ENCODE measurements at regions not wholly inside any gene's neighbourhood (a gene's known extent, or its start where the extent isn't known, plus 50 kb on each side); places are given as distances from the start of the nearest gene placed in this dataset.
"Not testable (repeated sequence)": the region's sequence is repeated elsewhere in the genome, so short reads cannot be mapped to it uniquely, and the experiment has no call there.

GRCh38 chr2:11940799-11941198 is 194.4 kb downstream of the LPIN1 start:
- no peaks in the 10 kb centered on the region for H3K27me3 ChIP-seq (ENCODE audit: control insufficient read depth, insufficient read depth, low read length)
- no peak overlapping the region for H3K4me3 ChIP-seq (ENCODE audit: low read depth, low read length)

GRCh38 chr2:11941201-11942177 is 195.1 kb downstream of the LPIN1 start:
- Histone ChIP-seq H3K27ac (ENCODE audit: low read depth, low read length) (no peak overlapping the region), H3K9me3 (ENCODE audit: control insufficient read depth, insufficient read depth, low read depth, low read length) (no peaks in the 10 kb centered on the region), H3K4me1 (ENCODE audit: control insufficient read depth, insufficient read depth, low read length) (no peaks in the 10 kb centered on the region), H3K4me3 (ENCODE audit: low read depth, low read length) (no peak overlapping the region), H3K36me3 (ENCODE audit: control insufficient read depth, insufficient read depth, low read length) (no peaks in the 10 kb centered on the region), H3K9ac (ENCODE audit: low read length) (no peak overlapping the region), H3K27me3 (ENCODE audit: control insufficient read depth, insufficient read depth, low read length) (no peaks in the 10 kb centered on the region)

More at GRCh38 chr2:11940799-11941198, 194.4 kb downstream of the LPIN1 start:
- Histone ChIP-seq H3K9me3 (ENCODE audit: control insufficient read depth, insufficient read depth, low read depth, low read length) (no peaks in the 10 kb centered on the region), H3K4me1 (ENCODE audit: control insufficient read depth, insufficient read depth, low read length) (no peaks in the 10 kb centered on the region), H3K36me3 (ENCODE audit: control insufficient read depth, insufficient read depth, low read length) (no peaks in the 10 kb centered on the region), H3K9ac (ENCODE audit: low read length) (no peak overlapping the region), H3K27ac (ENCODE audit: low read depth, low read length) (no peak overlapping the region)

GRCh38 chr2:11942178-11942569 is 195.7 kb downstream of the LPIN1 start:
- Histone ChIP-seq H3K27me3 (ENCODE audit: control insufficient read depth, insufficient read depth, low read length) (no peaks in the 10 kb centered on the region), H3K9ac (ENCODE audit: low read length) (no peak overlapping the region), H3K9me3 (ENCODE audit: control insufficient read depth, insufficient read depth, low read depth, low read length) (no peaks in the 10 kb centered on the region), H3K27ac (ENCODE audit: low read depth, low read length) (no peak overlapping the region), H3K4me1 (ENCODE audit: control insufficient read depth, insufficient read depth, low read length) (no peaks in the 10 kb centered on the region), H3K4me3 (ENCODE audit: low read depth, low read length) (no peak overlapping the region), H3K36me3 (ENCODE audit: control insufficient read depth, insufficient read depth, low read length) (no peaks in the 10 kb centered on the region)

GRCh38 chr2:11944311-11944710 is 197.9 kb downstream of the LPIN1 start:
- H3K27me3 ChIP-seq (ENCODE audit: control insufficient read depth, insufficient read depth, low read length): no peaks in the 10 kb centered on the region
- H3K9ac ChIP-seq (ENCODE audit: low read length): no peak overlapping the region
- no peak overlapping the region for H3K4me3 ChIP-seq (ENCODE audit: low read depth, low read length)
- no peaks in the 10 kb centered on the region for H3K9me3 ChIP-seq (ENCODE audit: control insufficient read depth, insufficient read depth, low read depth, low read length)
- H3K36me3 ChIP-seq (ENCODE audit: control insufficient read depth, insufficient read depth, low read length): no peaks in the 10 kb centered on the region
- H3K4me1 ChIP-seq (ENCODE audit: control insufficient read depth, insufficient read depth, low read length): no peaks in the 10 kb centered on the region
- no peak overlapping the region for H3K27ac ChIP-seq (ENCODE audit: low read depth, low read length)

GRCh38 chr2:11945139-11946126 is 199.0 kb downstream of the LPIN1 start:
- no peaks in the 10 kb centered on the region for H3K36me3 ChIP-seq (ENCODE audit: control insufficient read depth, insufficient read depth, low read length)
- no peaks in the 10 kb centered on the region for H3K4me1 ChIP-seq (ENCODE audit: control insufficient read depth, insufficient read depth, low read length)
- H3K27ac ChIP-seq (ENCODE audit: low read depth, low read length): no peak overlapping the region
- no peaks in the 10 kb centered on the region for H3K27me3 ChIP-seq (ENCODE audit: control insufficient read depth, insufficient read depth, low read length)
- H3K9me3 ChIP-seq (ENCODE audit: control insufficient read depth, insufficient read depth, low read depth, low read length): no peaks in the 10 kb centered on the region
- H3K9ac ChIP-seq (ENCODE audit: low read length): no peak overlapping the region
- H3K4me3 ChIP-seq (ENCODE audit: low read depth, low read length): no peak overlapping the region

- H3K4me3 ChIP-seq (ENCODE audit: low read depth, low read length): no peak overlapping the region
- H3K27ac ChIP-seq (ENCODE audit: low read depth, low read length): no peak overlapping the region
- H3K4me1 ChIP-seq (ENCODE audit: control insufficient read depth, insufficient read depth, low read length): no peaks in the 10 kb centered on the region
- no peak overlapping the region for H3K9ac ChIP-seq (ENCODE audit: low read length)
- no peaks in the 10 kb centered on the region for H3K27me3 ChIP-seq (ENCODE audit: control insufficient read depth, insufficient read depth, low read length)
- no peaks in the 10 kb centered on the region for H3K36me3 ChIP-seq (ENCODE audit: control insufficient read depth, insufficient read depth, low read length)
- no peaks in the 10 kb centered on the region for H3K9me3 ChIP-seq (ENCODE audit: control insufficient read depth, insufficient read depth, low read depth, low read length)
Observed at GRCh38 chr2:11947956-11948355, 201.5 kb downstream of the LPIN1 start.

- no peaks in the 10 kb centered on the region for H3K4me1 ChIP-seq (ENCODE audit: control insufficient read depth, insufficient read depth, low read length)
- no peaks in the 10 kb centered on the region for H3K36me3 ChIP-seq (ENCODE audit: control insufficient read depth, insufficient read depth, low read length)
- H3K27me3 ChIP-seq (ENCODE audit: control insufficient read depth, insufficient read depth, low read length): no peaks in the 10 kb centered on the region
- no peaks in the 10 kb centered on the region for H3K9me3 ChIP-seq (ENCODE audit: control insufficient read depth, insufficient read depth, low read depth, low read length)
- no peak overlapping the region for H3K4me3 ChIP-seq (ENCODE audit: low read depth, low read length)
- no peak overlapping the region for H3K27ac ChIP-seq (ENCODE audit: low read depth, low read length)
- no peak overlapping the region for H3K9ac ChIP-seq (ENCODE audit: low read length)
Observed at GRCh38 chr2:11949732-11950523, 203.5 kb downstream of the LPIN1 start.

GRCh38 chr2:11950896-11951295 is 204.5 kb downstream of the LPIN1 start:
- H3K4me1 ChIP-seq (ENCODE audit: control insufficient read depth, insufficient read depth, low read length): no peaks in the 10 kb centered on the region; the same call in 1 of the 2 replicates
- no peak overlapping the region for H3K9ac ChIP-seq (ENCODE audit: low read length)
- no peak overlapping the region for H3K27ac ChIP-seq (ENCODE audit: low read depth, low read length)
- no peaks in the 10 kb centered on the region for H3K9me3 ChIP-seq (ENCODE audit: control insufficient read depth, insufficient read depth, low read depth, low read length)
- no peak overlapping the region for H3K4me3 ChIP-seq (ENCODE audit: low read depth, low read length)
- no peaks in the 10 kb centered on the region for H3K27me3 ChIP-seq (ENCODE audit: control insufficient read depth, insufficient read depth, low read length)
- H3K36me3 ChIP-seq (ENCODE audit: control insufficient read depth, insufficient read depth, low read length): no peaks in the 10 kb centered on the region

GRCh38 chr2:11951492-11951891 is 205.1 kb downstream of the LPIN1 start:
- H3K27me3 ChIP-seq (ENCODE audit: control insufficient read depth, insufficient read depth, low read length); H3K36me3 ChIP-seq (ENCODE audit: control insufficient read depth, insufficient read depth, low read length); H3K4me3 ChIP-seq (ENCODE audit: low read depth, low read length); H3K27ac ChIP-seq (ENCODE audit: low read depth, low read length); H3K9ac ChIP-seq (ENCODE audit: low read length); H3K9me3 ChIP-seq (ENCODE audit: control insufficient read depth, insufficient read depth, low read depth, low read length); H3K4me1 ChIP-seq (ENCODE audit: control insufficient read depth, insufficient read depth, low read length): not testable (repeated sequence)

- Histone ChIP-seq H3K27ac (ENCODE audit: low read depth, low read length) (no peak overlapping the region), H3K27me3 (ENCODE audit: control insufficient read depth, insufficient read depth, low read length) (no peaks in the 10 kb centered on the region), H3K4me1 (ENCODE audit: control insufficient read depth, insufficient read depth, low read length) (no peaks in the 10 kb centered on the region; the same call in 1 of the 2 replicates), H3K4me3 (ENCODE audit: low read depth, low read length) (no peak overlapping the region), H3K9me3 (ENCODE audit: control insufficient read depth, insufficient read depth, low read depth, low read length) (no peaks in the 10 kb centered on the region), H3K9ac (ENCODE audit: low read length) (no peak overlapping the region), H3K36me3 (ENCODE audit: control insufficient read depth, insufficient read depth, low read length) (no peaks in the 10 kb centered on the region)
Observed at GRCh38 chr2:11953258-11953657, 206.8 kb downstream of the LPIN1 start.
